Activated T-helper 1 cell treated with anti-CD3 and anti-CD28 coated beads, Interleukin-12 subunit alpha, Interleukin-12 subunit beta, Interleukin-2, Interleukin-4 antibody, amounts not matched to agents 30 ng/mL and 10 ng/mL and 1 ng/mL, durations not matched to agents 14 hours and 24 hours and 36 hours (primary cell): ENCODE measurements at regions not wholly inside any gene's neighbourhood (a gene's known extent, or its start where the extent isn't known, plus 50 kb on each side); places are given as distances from the start of the nearest gene placed in this dataset.

Experiments
- DNase-seq: peaks from one replicate; pipeline ENCODE4 v3.0.0; 2021; ENCODE audit warnings: low spot score
- H3K27ac Mint-ChIP-seq: one replicate; pipeline ENCODE4 v1.8.0; 2021; ENCODE audit warnings: mild to moderate bottlenecking, mixed read lengths
- H3K27me3 Mint-ChIP-seq: one replicate; pipeline ENCODE4 v1.8.0; 2022; ENCODE audit warnings: mild to moderate bottlenecking, moderate library complexity, mixed read lengths; ENCODE audit not compliant: insufficient read depth
- H3K36me3 Mint-ChIP-seq: one replicate; pipeline ENCODE4 v1.8.0; 2021; ENCODE audit warnings: low read depth, mixed read lengths
- H3K4me1 Mint-ChIP-seq: one replicate; pipeline ENCODE4 v1.8.0; 2021; ENCODE audit warnings: low read depth, mixed read lengths
- H3K4me3 Mint-ChIP-seq: one replicate; pipeline ENCODE4 v1.8.0; 2021; ENCODE audit warnings: mild to moderate bottlenecking, moderate library complexity, mixed read lengths
- H3K9me3 Mint-ChIP-seq: one replicate; pipeline ENCODE4 v1.8.0; 2021; ENCODE audit warnings: mixed read lengths
- intact Hi-C: fragments of 100-400 bp; cut with micrococcal nuclease; formaldehyde crosslinking; loops from one replicate; pipeline ENCODE4 v1.15.1; 2024

- intact Hi-C loops, result no loop called here
- Mint-ChIP-seq H3K27ac (no peak overlapping the region), H3K27me3 (peaks cover 6% of the 10 kb centered on the region), H3K9me3 (no peaks in the 10 kb centered on the region), H3K36me3 (no peaks in the 10 kb centered on the region), H3K4me1 (no peaks in the 10 kb centered on the region), H3K4me3 (no peak overlapping the region)
- DNase-seq, result no peak
Measured at GRCh38 chr5:82800826-82801225, 276.4 kb downstream of the TMEM167A start.

DNA sequence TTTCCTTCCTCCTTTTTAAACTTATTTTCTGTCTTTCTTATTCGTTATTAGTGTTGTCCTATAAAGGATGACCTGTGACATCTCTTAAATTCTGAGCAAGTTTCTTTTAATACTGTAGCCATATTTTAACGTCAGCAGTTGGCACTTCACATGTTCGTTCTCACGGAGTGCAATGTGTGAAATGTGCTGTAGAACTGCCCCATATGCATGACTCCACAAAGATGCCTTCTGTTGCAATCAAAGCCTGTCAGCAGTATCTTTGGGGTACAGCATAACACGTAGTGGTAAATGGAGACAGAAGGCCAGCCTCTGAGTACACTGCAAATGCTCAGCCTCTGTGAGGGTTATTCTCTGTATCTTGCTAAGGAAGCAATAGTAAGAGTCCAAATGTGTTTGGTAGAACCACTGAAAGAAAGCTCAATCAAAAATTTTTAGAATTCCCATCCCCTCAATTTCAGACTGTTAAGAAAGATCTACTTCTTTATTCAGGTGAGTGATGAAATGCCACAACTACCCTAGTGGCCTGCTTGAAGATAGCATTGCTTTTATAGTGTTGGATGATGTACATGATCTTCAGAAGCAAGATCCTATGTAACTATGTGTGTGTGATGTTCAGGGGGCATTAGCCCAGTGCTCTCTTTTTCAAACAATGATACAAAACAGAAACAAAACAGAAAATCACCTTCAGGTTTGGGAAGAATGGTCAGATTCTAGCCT, 277.7 kb downstream of the TMEM167A start:
- Mint-ChIP-seq H3K4me3 (no peak overlapping the region), H3K4me1 (no peaks in the 10 kb centered on the region), H3K27ac (no peak overlapping the region), H3K36me3 (no peaks in the 10 kb centered on the region), H3K9me3 (no peaks in the 10 kb centered on the region), H3K27me3 (peaks cover 6% of the 10 kb centered on the region)
- DNase-seq, result no peak
- intact Hi-C loops, result no loop called here

- no peak for DNase-seq
- Mint-ChIP-seq H3K4me1 (no peaks in the 10 kb centered on the region), H3K27ac (no peak overlapping the region), H3K36me3 (no peaks in the 10 kb centered on the region), H3K27me3 (peaks cover 9% of the 10 kb centered on the region), H3K9me3 (no peaks in the 10 kb centered on the region), H3K4me3 (no peak overlapping the region)
- intact Hi-C loops, result no loop called here
Measured at GRCh38 chr5:82798676-82799075, 278.5 kb downstream of the TMEM167A start.

DNA sequence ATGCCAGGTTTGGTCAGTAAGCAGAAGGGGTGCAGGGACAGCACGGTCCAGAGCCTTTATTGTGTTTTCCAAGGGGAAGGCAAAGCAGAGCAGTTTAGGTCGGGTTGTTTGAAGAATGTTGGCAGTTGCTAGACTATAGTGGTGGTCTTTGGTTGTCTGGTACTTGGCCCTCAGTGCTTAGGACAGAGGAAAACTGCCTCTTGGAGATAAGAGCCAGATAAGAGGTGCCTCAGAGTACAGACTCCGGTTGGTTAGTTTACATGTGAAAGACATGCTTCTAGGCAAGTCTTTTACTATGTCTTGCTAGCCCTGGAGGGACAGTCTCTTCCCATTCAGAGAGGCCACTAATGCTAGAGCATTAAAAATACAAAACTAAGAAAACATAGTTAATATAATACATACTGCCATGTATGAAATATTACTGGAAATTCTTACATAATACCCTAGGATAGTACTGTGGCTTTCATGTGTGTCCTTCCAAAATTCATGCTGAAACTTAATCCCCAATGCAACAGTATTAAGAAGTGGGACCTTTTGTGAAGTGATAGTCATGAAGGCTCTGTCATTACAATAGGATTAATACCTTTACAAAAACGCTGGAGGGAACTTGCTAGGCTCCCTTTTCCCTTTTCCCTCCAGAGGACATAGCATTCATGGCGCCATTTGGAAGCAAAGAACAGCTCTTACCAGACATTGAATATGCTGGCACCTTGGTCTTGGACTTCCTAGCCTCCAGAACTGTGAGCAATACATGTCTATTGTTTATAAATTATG, 280.4 kb downstream of the TMEM167A start:
- Mint-ChIP-seq H3K27me3 (peaks cover 9% of the 10 kb centered on the region), H3K9me3 (no peaks in the 10 kb centered on the region), H3K27ac (no peak overlapping the region), H3K36me3 (no peaks in the 10 kb centered on the region), H3K4me3 (no peak overlapping the region), H3K4me1 (no peaks in the 10 kb centered on the region)
- no peak for DNase-seq
- intact Hi-C loops, result no loop called here

- Mint-ChIP-seq H3K4me3 (no peak overlapping the region), H3K4me1 (no peaks in the 10 kb centered on the region), H3K27me3 (peaks cover 9% of the 10 kb centered on the region), H3K27ac (no peak overlapping the region), H3K9me3 (no peaks in the 10 kb centered on the region), H3K36me3 (no peaks in the 10 kb centered on the region)
- no peak for DNase-seq
- intact Hi-C loops, result loop anchor here (1.0 kb wide), 1 partner anchor 154 kb away; no protein-coding TSS in a partner anchor
Measured at GRCh38 chr5:82794876-82795275, 282.3 kb downstream of the TMEM167A start.

GRCh38 chr5:82793808-82794419, 283.3 kb downstream of the TMEM167A start:
- Mint-ChIP-seq H3K36me3 (no peaks in the 10 kb centered on the region), H3K27me3 (peaks cover 6% of the 10 kb centered on the region), H3K27ac (no peak overlapping the region), H3K4me3 (no peak overlapping the region), H3K4me1 (no peaks in the 10 kb centered on the region), H3K9me3 (no peaks in the 10 kb centered on the region)
- no peak for DNase-seq
- intact Hi-C loops, result loop anchor here (1.0 to 2.0 kb wide), 3 partner anchors 153 to 481 kb away; no protein-coding TSS in a partner anchor

DNA sequence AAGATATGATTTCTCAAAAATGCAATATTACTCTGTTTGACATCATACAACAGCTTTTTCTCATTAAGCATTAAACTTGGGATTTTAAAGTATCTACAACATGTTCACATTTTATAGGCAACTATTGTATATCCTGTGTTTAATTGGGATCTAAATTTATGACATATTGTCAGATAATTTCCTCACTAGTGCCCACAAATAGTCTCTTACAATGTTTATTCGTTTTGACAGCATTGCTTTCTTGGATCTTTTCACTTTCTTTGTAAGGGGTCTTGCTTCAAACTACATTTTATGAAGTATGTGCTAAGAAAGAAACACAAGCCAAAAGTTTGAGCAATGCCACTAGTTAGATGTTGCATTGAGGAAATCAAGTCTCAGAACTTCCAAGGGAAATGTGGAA, 285.1 kb downstream of the TMEM167A start:
- H3K4me1 Mint-ChIP-seq, result no peaks in the 10 kb centered on the region
- intact Hi-C loops, result loop anchor here (2.0 kb wide), 1 partner anchor 479 kb away; no protein-coding TSS in a partner anchor
- H3K9me3 Mint-ChIP-seq, result no peaks in the 10 kb centered on the region

GRCh38 chr5:82789095-82789494, 288.1 kb downstream of the TMEM167A start:
- intact Hi-C loops, result no loop called here
- no peak overlapping the region for H3K27ac Mint-ChIP-seq
- no peak for DNase-seq
- H3K4me1 Mint-ChIP-seq, result no peaks in the 10 kb centered on the region
- H3K4me3 Mint-ChIP-seq, result no peak overlapping the region
- H3K36me3 Mint-ChIP-seq, result no peaks in the 10 kb centered on the region
- peaks cover 1% of the 10 kb centered on the region for H3K27me3 Mint-ChIP-seq
- H3K9me3 Mint-ChIP-seq, result no peaks in the 10 kb centered on the region

More for the DNA sequence above, 285.1 kb downstream of the TMEM167A start:
- no peak for DNase-seq
- Mint-ChIP-seq H3K27me3 (peaks cover 6% of the 10 kb centered on the region), H3K4me3 (no peak overlapping the region), H3K36me3 (no peaks in the 10 kb centered on the region), H3K27ac (no peak overlapping the region)

DNA sequence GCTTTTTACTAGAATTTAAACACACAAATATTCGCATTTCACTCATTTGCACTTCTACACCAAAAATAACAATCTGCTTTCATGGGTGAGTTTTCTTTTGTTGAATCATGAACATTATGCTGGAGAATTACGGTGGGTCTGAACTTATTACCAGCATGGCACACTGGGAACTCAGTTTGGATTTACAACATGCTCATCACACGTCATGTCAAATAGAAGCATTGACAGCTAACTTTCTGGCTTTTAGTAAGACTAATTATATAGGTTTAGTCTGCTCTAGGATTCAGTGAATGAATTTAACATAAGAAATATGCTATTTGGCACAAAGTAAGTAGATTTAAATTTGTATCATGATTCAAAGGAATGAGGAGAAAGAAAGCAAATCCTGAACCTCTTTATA, 290.4 kb downstream of the TMEM167A start:
- no peaks in the 10 kb centered on the region for H3K4me1 Mint-ChIP-seq
- H3K27me3 Mint-ChIP-seq, result peaks cover 2% of the 10 kb centered on the region
- H3K9me3 Mint-ChIP-seq, result no peaks in the 10 kb centered on the region
- no peak for DNase-seq
- no peaks in the 10 kb centered on the region for H3K36me3 Mint-ChIP-seq
- intact Hi-C loops, result no loop called here
- H3K27ac Mint-ChIP-seq, result no peak overlapping the region
- H3K4me3 Mint-ChIP-seq, result no peak overlapping the region

DNA sequence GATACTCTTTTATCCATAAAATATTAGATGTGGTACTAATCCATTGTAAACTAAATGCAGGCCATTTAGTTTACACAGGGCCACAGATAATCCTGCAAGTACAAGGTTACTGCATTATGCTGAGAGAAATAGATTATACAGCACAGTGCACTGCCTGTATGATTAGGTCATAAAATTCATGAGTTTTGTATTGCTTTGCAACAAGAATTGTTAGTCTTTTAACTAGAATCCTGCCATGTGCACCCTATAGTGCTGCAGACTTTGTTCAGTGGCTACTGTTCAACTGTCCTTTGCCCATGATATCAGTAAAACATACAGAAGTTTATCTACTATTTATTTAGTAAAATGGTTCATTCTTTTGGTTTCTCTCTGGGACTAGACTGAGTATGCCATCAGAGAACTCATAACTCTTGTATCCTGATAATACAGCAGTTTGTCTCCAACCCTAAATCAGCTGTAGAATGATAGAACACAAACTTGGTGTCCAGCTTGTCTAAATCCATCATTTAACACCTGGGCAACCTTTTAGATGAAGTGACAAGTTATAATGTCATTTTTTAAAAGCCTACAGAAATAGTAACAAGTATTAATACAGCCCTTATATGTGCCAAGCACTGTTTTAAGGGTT, 291.2 kb downstream of the TMEM167A start:
- Mint-ChIP-seq H3K4me3 (no peak overlapping the region), H3K4me1 (no peaks in the 10 kb centered on the region), H3K36me3 (no peaks in the 10 kb centered on the region), H3K27ac (no peak overlapping the region), H3K9me3 (no peaks in the 10 kb centered on the region), H3K27me3 (peaks cover 2% of the 10 kb centered on the region)
- intact Hi-C loops, result no loop called here
- no peak for DNase-seq

- Mint-ChIP-seq H3K4me1 (no peaks in the 10 kb centered on the region), H3K4me3 (no peak overlapping the region), H3K36me3 (no peaks in the 10 kb centered on the region), H3K27me3 (peaks cover 3% of the 10 kb centered on the region), H3K9me3 (no peaks in the 10 kb centered on the region), H3K27ac (no peak overlapping the region)
- intact Hi-C loops, result no loop called here
- no peak for DNase-seq
Measured at GRCh38 chr5:82785456-82785855, 291.7 kb downstream of the TMEM167A start.

GRCh38 chr5:82784521-82784920, 292.7 kb downstream of the TMEM167A start:
- Mint-ChIP-seq H3K9me3 (no peaks in the 10 kb centered on the region), H3K27me3 (peaks cover 8% of the 10 kb centered on the region), H3K36me3 (no peaks in the 10 kb centered on the region), H3K4me1 (no peaks in the 10 kb centered on the region), H3K4me3 (no peak overlapping the region), H3K27ac (no peak overlapping the region)
- DNase-seq, result no peak
- intact Hi-C loops, result no loop called here

- Mint-ChIP-seq H3K4me1 (peaks cover 5% of the 10 kb centered on the region), H3K27me3 (peaks cover 7% of the 10 kb centered on the region), H3K36me3 (no peaks in the 10 kb centered on the region), H3K27ac (no peak overlapping the region), H3K4me3 (no peak overlapping the region), H3K9me3 (no peaks in the 10 kb centered on the region)
- no peak for DNase-seq
- intact Hi-C loops, result no loop called here
Measured at GRCh38 chr5:82777106-82777505, 300.1 kb downstream of the TMEM167A start.
